Type B pancreatic cell (in vitro differentiated cells): ENCODE measurements at regions not wholly inside any gene's neighbourhood (a gene's known extent, or its start where the extent isn't known, plus 50 kb on each side); places are given as distances from the start of the nearest gene placed in this dataset.

Experiments
- DNase-seq: peaks from one replicate; pipeline ENCODE4 v3.0.0; 2021; ENCODE audit warnings: mixed read lengths; ENCODE audit not compliant: unreplicated experiment; ENCODE audit errors: extremely low spot score
- H3K27ac Mint-ChIP-seq: 2 replicates; pipeline ENCODE4 v1.8.0; 2021; ENCODE audit warnings: mild to moderate bottlenecking, mixed read lengths
- H3K27me3 Mint-ChIP-seq: 2 replicates; pipeline ENCODE4 v1.8.0; 2021; ENCODE audit warnings: mixed read lengths
- H3K36me3 Mint-ChIP-seq: 2 replicates; pipeline ENCODE4 v1.8.0; 2021; ENCODE audit warnings: mixed read lengths
- H3K4me1 Mint-ChIP-seq: one replicate; pipeline ENCODE4 v1.8.0; 2021; ENCODE audit warnings: mixed read lengths; ENCODE audit not compliant: unreplicated experiment
- H3K4me3 Mint-ChIP-seq: 2 replicates; pipeline ENCODE4 v1.8.0; 2021; ENCODE audit warnings: mild to moderate bottlenecking, mixed read lengths
- H3K9me3 Mint-ChIP-seq: 2 replicates; pipeline ENCODE4 v1.8.0; 2021; ENCODE audit warnings: mixed read lengths
- CTCF ChIP-seq: fragments of 200-600 bp; sonication (generic); conservative IDR thresholded peaks from 2 replicates; pipeline ENCODE4 v1.5.0; 2021; ENCODE audit warnings: antibody characterized with exemption, mild to moderate bottlenecking

- TF ChIP-seq CTCF = no peak
- H3K4me3 Mint-ChIP-seq = no peak overlapping the region
- H3K27ac Mint-ChIP-seq = no peak overlapping the region
These were observed 348.7 kb upstream of the TBL1XR1 start for GRCh38 chr3:177545964-177546363.

GRCh38 chr3:177547711-177548350 is 350.5 kb upstream of the TBL1XR1 start:
- peaks cover 3% of the 10 kb centered on the region for H3K27me3 Mint-ChIP-seq
- TF ChIP-seq CTCF = no peak
- peaks cover 24% of the 10 kb centered on the region for H3K4me1 Mint-ChIP-seq

More at GRCh38 chr3:177545964-177546363, 348.7 kb upstream of the TBL1XR1 start:
- DNase-seq = no peak
- Mint-ChIP-seq H3K4me1 (peaks cover 27% of the 10 kb centered on the region), H3K9me3 (peaks cover 5% of the 10 kb centered on the region), H3K36me3 (no peaks in the 10 kb centered on the region), H3K27me3 (no peaks in the 10 kb centered on the region)

GRCh38 chr3:177550667-177551066 is 353.4 kb upstream of the TBL1XR1 start:
- H3K4me1 Mint-ChIP-seq = peaks cover 34% of the 10 kb centered on the region
- H3K27me3 Mint-ChIP-seq = peaks cover 3% of the 10 kb centered on the region
- no peak for TF ChIP-seq CTCF
- no peaks in the 10 kb centered on the region for H3K36me3 Mint-ChIP-seq
- no peak overlapping the region for H3K27ac Mint-ChIP-seq
- no peak overlapping the region for H3K4me3 Mint-ChIP-seq
- no peak for DNase-seq
- H3K9me3 Mint-ChIP-seq = peaks cover 5% of the 10 kb centered on the region

More at GRCh38 chr3:177547711-177548350, 350.5 kb upstream of the TBL1XR1 start:
- H3K36me3 Mint-ChIP-seq = no peaks in the 10 kb centered on the region
- H3K9me3 Mint-ChIP-seq = peaks cover 5% of the 10 kb centered on the region
- DNase-seq = no peak
- peak overlapping the region; percentile 25 for H3K27ac Mint-ChIP-seq
- H3K4me3 Mint-ChIP-seq = no peak overlapping the region

GRCh38 chr3:177551431-177551836 is 354.2 kb upstream of the TBL1XR1 start:
- Mint-ChIP-seq H3K36me3 (no peaks in the 10 kb centered on the region), H3K4me1 (peaks cover 30% of the 10 kb centered on the region), H3K27me3 (peaks cover 3% of the 10 kb centered on the region), H3K27ac (no peak overlapping the region), H3K4me3 (no peak overlapping the region), H3K9me3 (peaks cover under 1% of the 10 kb centered on the region)
- TF ChIP-seq CTCF = no peak
- DNase-seq = no peak

GRCh38 chr3:177552051-177552450 is 354.8 kb upstream of the TBL1XR1 start:
- no peak for TF ChIP-seq CTCF
- Mint-ChIP-seq H3K27me3 (peaks cover 3% of the 10 kb centered on the region), H3K4me3 (no peak overlapping the region), H3K9me3 (no peaks in the 10 kb centered on the region), H3K36me3 (no peaks in the 10 kb centered on the region), H3K4me1 (peaks cover 24% of the 10 kb centered on the region), H3K27ac (no peak overlapping the region)
- no peak for DNase-seq
